Osteoblast (primary cell): ENCODE measurements at regions not wholly inside any gene's neighbourhood (a gene's known extent, or its start where the extent isn't known, plus 50 kb on each side); places are given as distances from the start of the nearest gene placed in this dataset.

ENCODE experiments used
- DNase-seq: peaks from one replicate; pipeline ENCODE4 v3.0.0; 2011; ENCODE audit warnings: low spot score, mixed read lengths; ENCODE audit not compliant: insufficient read length; ENCODE audit errors: missing footprints
- H2AFZ ChIP-seq: 2 replicates; pipeline ENCODE4 v1.6.0; 2011; ENCODE audit warnings: mild to moderate bottlenecking, low read length
- H3K27ac ChIP-seq: 2 replicates; pipeline ENCODE4 v1.5.1; 2011; ENCODE audit warnings: mild to moderate bottlenecking, low read depth, low read length, moderate library complexity
- H3K27me3 ChIP-seq: 2 replicates; pipeline ENCODE4 v1.6.0; 2012; ENCODE audit warnings: mild to moderate bottlenecking, control low read depth, inconsistent platforms, low read length, moderate library complexity; ENCODE audit not compliant: insufficient read depth
- H3K36me3 ChIP-seq: 2 replicates; pipeline ENCODE4 v1.5.1; 2011; ENCODE audit warnings: mild to moderate bottlenecking, low read length, control low read depth, moderate library complexity; ENCODE audit not compliant: insufficient read depth
- H3K4me1 ChIP-seq: 2 replicates; pipeline ENCODE4 v1.5.1; 2011; ENCODE audit warnings: mild to moderate bottlenecking, low read length, control low read depth, moderate library complexity; ENCODE audit not compliant: insufficient read depth
- H3K4me2 ChIP-seq: 2 replicates; pipeline ENCODE4 v1.6.0; 2011; ENCODE audit warnings: mild to moderate bottlenecking, low read length; ENCODE audit not compliant: insufficient read depth
- H3K4me3 ChIP-seq: fragments of 200-600 bp; sonication (generic); 3 replicates; pipeline ENCODE4 v1.5.1; 2012; ENCODE audit warnings: mild to moderate bottlenecking, low read length, inconsistent platforms; ENCODE audit not compliant: insufficient read depth
- H3K79me2 ChIP-seq: 2 replicates; pipeline ENCODE4 v1.6.0; 2012; ENCODE audit warnings: mild to moderate bottlenecking, low read length, control low read depth, inconsistent platforms; ENCODE audit not compliant: insufficient read depth
- H3K9me3 ChIP-seq: 2 replicates; pipeline ENCODE4 v1.5.1; 2011; ENCODE audit warnings: low read depth, low read length, control low read depth
- H4K20me1 ChIP-seq: 2 replicates; pipeline ENCODE4 v1.6.0; 2012; ENCODE audit warnings: mild to moderate bottlenecking, low read length, control low read depth; ENCODE audit not compliant: insufficient read depth
- TF ChIP-seq, protein P1 (sequence below): IDR thresholded peaks from 2 replicates; pipeline ENCODE4 v1.5.1; 2011; ENCODE audit warnings: mild to moderate bottlenecking, low read depth, low read length, moderate library complexity; ENCODE audit errors: extremely low read depth

DNA sequence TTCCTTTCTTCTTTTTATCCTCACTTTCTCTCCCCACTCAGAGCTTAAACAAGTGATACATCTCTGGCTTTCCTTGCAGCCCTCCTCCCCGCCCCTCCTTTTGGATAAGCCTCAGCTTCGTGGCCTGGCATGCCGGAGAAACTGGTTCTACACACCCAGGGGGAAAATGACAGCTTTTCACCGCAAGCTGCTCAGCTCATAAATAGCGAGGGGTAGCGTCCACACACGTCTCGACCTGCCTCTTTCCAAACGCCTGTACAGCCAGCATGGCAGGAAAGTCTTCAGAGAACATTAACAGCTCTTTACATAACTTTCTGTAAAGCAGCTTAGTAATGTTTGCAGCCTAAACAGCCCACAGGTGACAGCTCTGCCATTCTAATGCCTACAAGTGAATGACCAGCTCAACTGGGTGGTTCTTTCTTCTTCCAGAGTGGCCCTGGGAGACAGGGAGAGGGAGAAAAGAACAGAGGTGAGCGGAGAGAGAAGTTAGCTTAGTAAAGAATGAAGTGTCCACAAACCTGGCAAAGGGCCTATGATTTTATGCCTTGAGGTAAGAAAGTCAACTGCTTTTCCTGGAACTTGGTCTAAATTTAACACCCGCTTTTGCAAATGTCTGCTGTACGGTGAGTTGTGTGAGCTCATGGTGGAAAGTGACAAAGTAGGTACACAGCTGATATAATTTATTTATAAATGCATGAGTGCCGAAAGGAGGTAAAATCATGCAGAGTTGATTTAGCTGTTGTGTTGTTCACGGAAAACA is 251.5 kb downstream of the TFAP2A start:
- Histone ChIP-seq H3K4me2 (no peak overlapping the region), H3K36me3 (no peaks in the 10 kb centered on the region), H3K9me3 (no peaks in the 10 kb centered on the region), H2AFZ (no peak overlapping the region), H3K27ac (no peak overlapping the region), H3K4me1 (no peaks in the 10 kb centered on the region), H3K79me2 (no peaks in the 10 kb centered on the region), H3K4me3 (no peak overlapping the region), H3K27me3 (no peaks in the 10 kb centered on the region), H4K20me1 (no peaks in the 10 kb centered on the region)
- TF ChIP-seq, protein P1, sequence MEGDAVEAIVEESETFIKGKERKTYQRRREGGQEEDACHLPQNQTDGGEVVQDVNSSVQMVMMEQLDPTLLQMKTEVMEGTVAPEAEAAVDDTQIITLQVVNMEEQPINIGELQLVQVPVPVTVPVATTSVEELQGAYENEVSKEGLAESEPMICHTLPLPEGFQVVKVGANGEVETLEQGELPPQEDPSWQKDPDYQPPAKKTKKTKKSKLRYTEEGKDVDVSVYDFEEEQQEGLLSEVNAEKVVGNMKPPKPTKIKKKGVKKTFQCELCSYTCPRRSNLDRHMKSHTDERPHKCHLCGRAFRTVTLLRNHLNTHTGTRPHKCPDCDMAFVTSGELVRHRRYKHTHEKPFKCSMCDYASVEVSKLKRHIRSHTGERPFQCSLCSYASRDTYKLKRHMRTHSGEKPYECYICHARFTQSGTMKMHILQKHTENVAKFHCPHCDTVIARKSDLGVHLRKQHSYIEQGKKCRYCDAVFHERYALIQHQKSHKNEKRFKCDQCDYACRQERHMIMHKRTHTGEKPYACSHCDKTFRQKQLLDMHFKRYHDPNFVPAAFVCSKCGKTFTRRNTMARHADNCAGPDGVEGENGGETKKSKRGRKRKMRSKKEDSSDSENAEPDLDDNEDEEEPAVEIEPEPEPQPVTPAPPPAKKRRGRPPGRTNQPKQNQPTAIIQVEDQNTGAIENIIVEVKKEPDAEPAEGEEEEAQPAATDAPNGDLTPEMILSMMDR = no peak
- no peak for DNase-seq

DNA sequence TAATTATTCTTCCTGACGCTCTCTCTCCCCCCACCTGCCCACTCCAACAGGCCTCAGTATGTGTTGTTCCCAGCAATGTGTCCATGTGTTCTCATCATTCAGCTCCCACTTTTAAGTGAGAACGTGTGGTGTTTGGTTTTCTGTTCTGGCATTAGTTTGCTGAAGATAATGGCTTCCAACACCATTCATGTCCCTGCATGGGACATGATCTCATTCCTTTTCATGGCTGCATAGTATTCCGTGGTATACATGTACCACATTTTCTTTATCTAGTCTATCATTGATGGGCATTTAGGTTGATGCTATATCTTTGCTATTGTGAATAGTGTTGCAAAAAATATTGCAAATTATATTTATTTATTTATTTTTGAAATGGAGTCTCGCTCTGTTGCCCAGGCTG is 258.0 kb downstream of the TFAP2A start:
- no peak for DNase-seq
- H2AFZ ChIP-seq = no peak overlapping the region
- TF ChIP-seq, protein P1 = no peak
- H3K27ac ChIP-seq = no peak overlapping the region
- no peak overlapping the region for H3K4me2 ChIP-seq
- H3K36me3 ChIP-seq = no peaks in the 10 kb centered on the region
- H3K9me3 ChIP-seq = no peaks in the 10 kb centered on the region
- H3K4me3 ChIP-seq = no peak overlapping the region
- H4K20me1 ChIP-seq = no peaks in the 10 kb centered on the region
- H3K4me1 ChIP-seq = no peaks in the 10 kb centered on the region
- H3K79me2 ChIP-seq = no peaks in the 10 kb centered on the region
- H3K27me3 ChIP-seq = no peaks in the 10 kb centered on the region

GRCh38 chr6:10154251-10154650 is 260.6 kb downstream of the TFAP2A start:
- DNase-seq = no peak
- Histone ChIP-seq H2AFZ (no peak overlapping the region), H3K4me1 (no peaks in the 10 kb centered on the region), H3K9me3 (no peaks in the 10 kb centered on the region), H3K27ac (no peak overlapping the region), H3K4me3 (no peak overlapping the region), H3K36me3 (no peaks in the 10 kb centered on the region), H3K27me3 (no peaks in the 10 kb centered on the region), H4K20me1 (no peaks in the 10 kb centered on the region), H3K4me2 (no peak overlapping the region), H3K79me2 (no peaks in the 10 kb centered on the region)
- TF ChIP-seq, protein P1 = no peak

GRCh38 chr6:10151144-10151915 is 263.5 kb downstream of the TFAP2A start:
- Histone ChIP-seq H3K79me2 (no peaks in the 10 kb centered on the region), H3K4me3 (no peak overlapping the region), H3K36me3 (no peaks in the 10 kb centered on the region), H3K9me3 (no peaks in the 10 kb centered on the region), H2AFZ (no peak overlapping the region), H3K4me2 (no peak overlapping the region), H3K27ac (no peak overlapping the region), H3K4me1 (no peaks in the 10 kb centered on the region), H3K27me3 (no peaks in the 10 kb centered on the region), H4K20me1 (no peaks in the 10 kb centered on the region)
- TF ChIP-seq, protein P1 = no peak
- no peak for DNase-seq
